Panc1 (cell line): ENCODE measurements at regions not wholly inside any gene's neighbourhood (a gene's known extent, or its start where the extent isn't known, plus 50 kb on each side); places are given as distances from the start of the nearest gene placed in this dataset.

Experiments
- ATAC-seq: fragments of 200-7000 bp; cut with Tn5 transposase; 2 replicates; pipeline ENCODE4 v1.9.1; 2020; ENCODE audit warnings: mild to moderate bottlenecking, moderate library complexity
- BruUV-seq: library from RNA; stranded (reverse); fragments of 400-500 nt; replicated peaks from 2 replicates; lab custom pipeline; 2021; lab: Mats Ljungman, UMichigan
- CTCF ChIA-PET: fragments of 300-600 bp; sonication (Branson Sonifier 250); formaldehyde crosslinking; loops from one replicate; lab custom pipeline; 2022; ENCODE audit warnings: antibody characterized with exemption; lab: Charles Lee
- POLR2A ChIA-PET: fragments of 300-600 bp; sonication (Branson Sonifier 250); formaldehyde crosslinking; loops from one replicate; lab custom pipeline; 2022; ENCODE audit warnings: antibody characterized with exemption; lab: Charles Lee
- DNase-seq: peaks from one replicate; pipeline ENCODE4 v3.0.0-alpha.2; 2010; ENCODE audit warnings: low read depth, low spot score
- H3K27ac ChIP-seq: 2 replicates; pipeline ENCODE4 v1.5.1; 2011; ENCODE audit warnings: mild to moderate bottlenecking, low read length, inconsistent platforms
- H3K27me3 ChIP-seq: fragments of 200-500 bp; sonication (Bioruptor generic); 2 replicates; pipeline ENCODE4 v1.6.0; 2014; ENCODE audit warnings: low read length, inconsistent platforms; ENCODE audit not compliant: control insufficient read depth, insufficient read depth
- H3K36me3 ChIP-seq: fragments of 200-500 bp; sonication (Bioruptor generic); 2 replicates; pipeline ENCODE4 v1.5.1; 2014; ENCODE audit warnings: inconsistent platforms, mild to moderate bottlenecking, low read length, moderate library complexity; ENCODE audit not compliant: control insufficient read depth, insufficient read depth
- H3K4me1 ChIP-seq: 2 replicates; pipeline ENCODE4 v1.5.1; 2011; ENCODE audit warnings: inconsistent platforms, mild to moderate bottlenecking, low read length, moderate library complexity; ENCODE audit not compliant: control insufficient read depth, insufficient read depth
- H3K4me3 ChIP-seq, 2 experiments: 2 replicates each; pipeline ENCODE4 v1.5.1; 2011 to 2012; ENCODE audit warnings: low read depth in 2 of 2, low read length in 2 of 2, mild to moderate bottlenecking in 2 of 2, inconsistent platforms in 1 of 2, moderate library complexity in 1 of 2
- H3K9me3 ChIP-seq: fragments of 200-500 bp; sonication (Bioruptor generic); 2 replicates; pipeline ENCODE4 v1.5.1; 2014; ENCODE audit warnings: low read depth, mild to moderate bottlenecking, inconsistent platforms, low read length, moderate library complexity; ENCODE audit not compliant: control insufficient read depth, insufficient read depth
- POLR2AphosphoS5 ChIP-seq: IDR thresholded peaks from 2 replicates; pipeline ENCODE4 v1.6.1; 2012; ENCODE audit warnings: mild to moderate bottlenecking, low read depth, low read length, moderate library complexity
- SIN3A ChIP-seq: IDR thresholded peaks from 2 replicates; pipeline ENCODE4 v1.6.1; 2012; ENCODE audit warnings: low read depth, mild to moderate bottlenecking, low read length, moderate library complexity, borderline replicate concordance; ENCODE audit not compliant: insufficient read depth
- TCF7L2 ChIP-seq: IDR thresholded peaks from 2 replicates; pipeline ENCODE4 v1.6.1; 2011; ENCODE audit warnings: mild to moderate bottlenecking, low read depth, low read length, inconsistent platforms
- in situ Hi-C: cut with HindIII; loops from 2 replicates; pipeline ENCODE4 v1.10.0; 2016; ENCODE audit warnings: low sequenced_read_pairs, low pct_unique_long_range_greater_than_20kb
- intact Hi-C: fragments of 100-400 bp; cut with micrococcal nuclease; formaldehyde crosslinking; loops from one replicate; pipeline ENCODE4 v1.10.0; 2022; ENCODE audit not compliant: unreplicated experiment
- TF ChIP-seq, protein P1 (sequence below), 2 experiments: IDR thresholded peaks; 2 replicates each; pipeline ENCODE4 v1.6.1; 2011 to 2012; ENCODE audit warnings: low read depth in 2 of 2, control low read depth in 1 of 2, low read length in 1 of 2, mild to moderate bottlenecking in 1 of 2, moderate library complexity in 1 of 2; ENCODE audit not compliant: insufficient read depth in 1 of 2
- TF ChIP-seq, protein P2 (sequence below): fragments of 450-650 bp; IDR thresholded peaks from 2 replicates; pipeline ENCODE4 v1.5.1; 2017; ENCODE audit warnings: mild to moderate bottlenecking

DNA sequence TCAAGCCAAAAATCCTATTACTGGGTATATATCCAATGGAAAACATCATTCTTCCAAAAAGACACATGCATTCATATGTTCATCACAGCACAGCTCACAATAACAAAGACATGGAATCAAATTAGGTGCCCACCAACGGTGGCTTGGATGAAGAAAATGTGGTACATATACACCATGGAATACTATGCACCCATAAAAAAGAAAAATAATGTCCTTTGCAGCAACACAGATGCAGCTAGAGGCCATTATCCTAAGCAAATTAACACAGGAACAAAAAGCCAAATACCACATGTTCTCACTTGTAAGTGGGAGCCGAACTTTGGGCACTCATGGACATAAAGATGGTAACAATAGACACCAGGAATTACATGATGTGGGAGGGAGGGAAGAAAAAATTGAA, 113.6 kb downstream of the MRPL39 start:
- no peaks in the 10 kb centered on the region for H3K36me3 ChIP-seq
- no peaks in the 10 kb centered on the region for H3K27me3 ChIP-seq
- H3K4me1 ChIP-seq: no peaks in the 10 kb centered on the region
- no peak for TF ChIP-seq POLR2AphosphoS5
- TF ChIP-seq, protein P1, sequence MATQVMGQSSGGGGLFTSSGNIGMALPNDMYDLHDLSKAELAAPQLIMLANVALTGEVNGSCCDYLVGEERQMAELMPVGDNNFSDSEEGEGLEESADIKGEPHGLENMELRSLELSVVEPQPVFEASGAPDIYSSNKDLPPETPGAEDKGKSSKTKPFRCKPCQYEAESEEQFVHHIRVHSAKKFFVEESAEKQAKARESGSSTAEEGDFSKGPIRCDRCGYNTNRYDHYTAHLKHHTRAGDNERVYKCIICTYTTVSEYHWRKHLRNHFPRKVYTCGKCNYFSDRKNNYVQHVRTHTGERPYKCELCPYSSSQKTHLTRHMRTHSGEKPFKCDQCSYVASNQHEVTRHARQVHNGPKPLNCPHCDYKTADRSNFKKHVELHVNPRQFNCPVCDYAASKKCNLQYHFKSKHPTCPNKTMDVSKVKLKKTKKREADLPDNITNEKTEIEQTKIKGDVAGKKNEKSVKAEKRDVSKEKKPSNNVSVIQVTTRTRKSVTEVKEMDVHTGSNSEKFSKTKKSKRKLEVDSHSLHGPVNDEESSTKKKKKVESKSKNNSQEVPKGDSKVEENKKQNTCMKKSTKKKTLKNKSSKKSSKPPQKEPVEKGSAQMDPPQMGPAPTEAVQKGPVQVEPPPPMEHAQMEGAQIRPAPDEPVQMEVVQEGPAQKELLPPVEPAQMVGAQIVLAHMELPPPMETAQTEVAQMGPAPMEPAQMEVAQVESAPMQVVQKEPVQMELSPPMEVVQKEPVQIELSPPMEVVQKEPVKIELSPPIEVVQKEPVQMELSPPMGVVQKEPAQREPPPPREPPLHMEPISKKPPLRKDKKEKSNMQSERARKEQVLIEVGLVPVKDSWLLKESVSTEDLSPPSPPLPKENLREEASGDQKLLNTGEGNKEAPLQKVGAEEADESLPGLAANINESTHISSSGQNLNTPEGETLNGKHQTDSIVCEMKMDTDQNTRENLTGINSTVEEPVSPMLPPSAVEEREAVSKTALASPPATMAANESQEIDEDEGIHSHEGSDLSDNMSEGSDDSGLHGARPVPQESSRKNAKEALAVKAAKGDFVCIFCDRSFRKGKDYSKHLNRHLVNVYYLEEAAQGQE (IDR thresholded peaks at IDR 0.05; ENCODE audit: insufficient read depth in 1 of 2, low read depth in 2 of 2, low read length in 1 of 2): no peak
- no peak for TF ChIP-seq SIN3A
- no peak for TF ChIP-seq TCF7L2
- TF ChIP-seq, protein P2, sequence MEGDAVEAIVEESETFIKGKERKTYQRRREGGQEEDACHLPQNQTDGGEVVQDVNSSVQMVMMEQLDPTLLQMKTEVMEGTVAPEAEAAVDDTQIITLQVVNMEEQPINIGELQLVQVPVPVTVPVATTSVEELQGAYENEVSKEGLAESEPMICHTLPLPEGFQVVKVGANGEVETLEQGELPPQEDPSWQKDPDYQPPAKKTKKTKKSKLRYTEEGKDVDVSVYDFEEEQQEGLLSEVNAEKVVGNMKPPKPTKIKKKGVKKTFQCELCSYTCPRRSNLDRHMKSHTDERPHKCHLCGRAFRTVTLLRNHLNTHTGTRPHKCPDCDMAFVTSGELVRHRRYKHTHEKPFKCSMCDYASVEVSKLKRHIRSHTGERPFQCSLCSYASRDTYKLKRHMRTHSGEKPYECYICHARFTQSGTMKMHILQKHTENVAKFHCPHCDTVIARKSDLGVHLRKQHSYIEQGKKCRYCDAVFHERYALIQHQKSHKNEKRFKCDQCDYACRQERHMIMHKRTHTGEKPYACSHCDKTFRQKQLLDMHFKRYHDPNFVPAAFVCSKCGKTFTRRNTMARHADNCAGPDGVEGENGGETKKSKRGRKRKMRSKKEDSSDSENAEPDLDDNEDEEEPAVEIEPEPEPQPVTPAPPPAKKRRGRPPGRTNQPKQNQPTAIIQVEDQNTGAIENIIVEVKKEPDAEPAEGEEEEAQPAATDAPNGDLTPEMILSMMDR: no peak
- intact Hi-C loops: no loop called here
- no TSS peak for BruUV-seq
- ATAC-seq (no peak), DNase-seq (no peak)
- H3K4me3 ChIP-seq: no peak overlapping the region
- H3K27ac ChIP-seq: no peak overlapping the region
- in situ Hi-C loops: no loop called here
- ChIA-PET CTCF (no interaction called here), POLR2A (no interaction called here)
- H3K9me3 ChIP-seq: no peaks in the 10 kb centered on the region

DNA sequence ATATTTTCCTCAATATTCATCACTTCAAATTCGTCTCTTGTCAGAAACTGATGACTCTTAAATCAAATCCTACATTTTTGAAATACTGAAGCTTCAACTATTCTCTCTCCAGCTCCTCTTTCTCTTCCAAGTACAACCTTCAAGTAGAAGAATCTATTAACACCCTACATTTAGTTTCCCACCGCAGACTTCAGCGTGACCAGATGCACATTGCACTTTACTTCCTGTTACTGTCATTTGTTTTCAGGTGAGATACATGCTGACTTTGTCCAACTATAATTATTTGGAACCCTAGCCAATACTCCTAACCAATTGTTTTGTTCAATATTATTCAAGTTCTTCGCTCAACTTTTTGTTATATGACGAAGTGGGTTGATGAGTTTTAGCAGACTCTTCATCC, 116.0 kb downstream of the MRPL39 start:
- in situ Hi-C loops (no loop called here), intact Hi-C loops (no loop called here)
- no TSS peak for BruUV-seq
- ATAC-seq: no peak
- ChIA-PET POLR2A (no interaction called here), CTCF (no interaction called here)
- DNase-seq: no peak
- Histone ChIP-seq H3K27ac (no peak overlapping the region), H3K9me3 (no peaks in the 10 kb centered on the region), H3K27me3 (no peaks in the 10 kb centered on the region), H3K4me3 (no peak overlapping the region), H3K4me1 (no peaks in the 10 kb centered on the region), H3K36me3 (no peaks in the 10 kb centered on the region; the same call in 1 of the 2 replicates)
- TF ChIP-seq, protein P1 (IDR thresholded peaks at IDR 0.05; ENCODE audit: insufficient read depth in 1 of 2, low read depth in 2 of 2, low read length in 1 of 2): no peak
- TF ChIP-seq, protein P2: no peak
- TF ChIP-seq TCF7L2: no peak
- no peak for TF ChIP-seq POLR2AphosphoS5
- no peak for TF ChIP-seq SIN3A
